Loucy (cell line): ENCODE measurements at regions not wholly inside any gene's neighbourhood (a gene's known extent, or its start where the extent isn't known, plus 50 kb on each side); places are given as distances from the start of the nearest gene placed in this dataset.
"Not testable (repeated sequence)": the region's sequence is repeated elsewhere in the genome, so short reads cannot be mapped to it uniquely, and the experiment has no call there.

Source experiments
- H2AFZ ChIP-seq: fragments of 200-600 bp; sonication (generic); 2 replicates; pipeline ENCODE4 v1.6.0; 2016; ENCODE audit warnings: antibody characterized with exemption, mild to moderate bottlenecking, low read length, moderate library complexity
- H3F3A ChIP-seq: fragments of 200-600 bp; 2 replicates; pipeline ENCODE4 v1.6.0; 2016; ENCODE audit warnings: antibody characterized with exemption, low read depth, mild to moderate bottlenecking
- H3K27me3 ChIP-seq: fragments of 200-600 bp; sonication (generic); 2 replicates; pipeline ENCODE4 v1.6.1; 2014; ENCODE audit warnings: low read length, mild to moderate bottlenecking; ENCODE audit not compliant: insufficient read depth, poor library complexity, severe bottlenecking
- H3K36me3 ChIP-seq: fragments of 200-600 bp; sonication (generic); 2 replicates; pipeline ENCODE4 v1.6.1; 2016; ENCODE audit warnings: low read length; ENCODE audit not compliant: insufficient read depth
- H3K4me1 ChIP-seq: fragments of 200-600 bp; sonication (generic); 2 replicates; pipeline ENCODE4 v1.5.1; 2014; ENCODE audit warnings: low read length, mild to moderate bottlenecking; ENCODE audit not compliant: insufficient read depth, poor library complexity, severe bottlenecking
- H3K4me2 ChIP-seq: fragments of 200-600 bp; sonication (generic); 2 replicates; pipeline ENCODE4 v1.6.0; 2014; ENCODE audit warnings: antibody characterized with exemption, low read length, low read depth, mild to moderate bottlenecking; ENCODE audit not compliant: poor library complexity, severe bottlenecking
- H3K4me3 ChIP-seq: fragments of 200-600 bp; sonication (generic); 2 replicates; pipeline ENCODE4 v1.5.1; 2014; ENCODE audit warnings: low read length, mild to moderate bottlenecking, mixed read lengths; ENCODE audit not compliant: poor library complexity, severe bottlenecking
- H3K79me2 ChIP-seq: fragments of 200-600 bp; sonication (generic); 2 replicates; pipeline ENCODE4 v1.6.1; 2014; ENCODE audit warnings: low read length; ENCODE audit not compliant: insufficient read depth
- H3K9ac ChIP-seq: fragments of 200-600 bp; sonication (generic); 2 replicates; pipeline ENCODE4 v1.6.0; 2014; ENCODE audit warnings: mild to moderate bottlenecking, low read depth, low read length, moderate library complexity; ENCODE audit not compliant: poor library complexity, severe bottlenecking
- H3K9me2 ChIP-seq: fragments of 200-600 bp; sonication (generic); replicated peaks from 2 replicates; pipeline ENCODE4 v1.6.1; 2016; ENCODE audit warnings: low read depth, low read length, mixed read lengths
- H3K9me3 ChIP-seq: fragments of 200-600 bp; sonication (generic); 2 replicates; pipeline ENCODE4 v1.6.1; 2014; ENCODE audit warnings: mild to moderate bottlenecking, antibody characterized with exemption, low read length, low read depth; ENCODE audit not compliant: insufficient read depth
- H4K20me1 ChIP-seq: fragments of 200-600 bp; sonication (generic); 2 replicates; pipeline ENCODE4 v1.6.0; 2014; ENCODE audit warnings: antibody characterized with exemption, low read length, mild to moderate bottlenecking; ENCODE audit not compliant: insufficient read depth, poor library complexity, severe bottlenecking
- CTCF ChIP-seq: fragments of 200-600 bp; sonication (generic); conservative IDR thresholded peaks from 2 replicates; pipeline ENCODE4 v1.5.1; 2014; ENCODE audit warnings: mild to moderate bottlenecking, antibody characterized with exemption, low read length
- EZH2phosphoT487 ChIP-seq: fragments of 200-600 bp; IDR thresholded peaks from 2 replicates; pipeline ENCODE4 v1.6.1; 2018; ENCODE audit warnings: antibody characterized with exemption, mild to moderate bottlenecking, moderate library complexity, borderline replicate concordance

- Histone ChIP-seq H4K20me1 (no peaks in the 10 kb centered on the region), H3K9me2 (no peaks in the 10 kb centered on the region), H2AFZ (no peak overlapping the region), H3K4me2 (no peak overlapping the region), H3F3A (no peaks in the 10 kb centered on the region), H3K9me3 (no peaks in the 10 kb centered on the region), H3K9ac (no peak overlapping the region), H3K27me3 (no peaks in the 10 kb centered on the region), H3K36me3 (no peaks in the 10 kb centered on the region), H3K4me3 (no peak overlapping the region), H3K4me1 (no peaks in the 10 kb centered on the region), H3K79me2 (no peaks in the 10 kb centered on the region)
- no peak for TF ChIP-seq CTCF
- TF ChIP-seq EZH2phosphoT487: no peak
Observed at GRCh38 chr11:22115470-22116029, 77.3 kb upstream of the ANO5 start.

- H3F3A ChIP-seq, H3K4me1 ChIP-seq, H3K9me3 ChIP-seq, H3K9me2 ChIP-seq, H3K4me3 ChIP-seq, H3K27me3 ChIP-seq, H3K4me2 ChIP-seq, H4K20me1 ChIP-seq, H3K9ac ChIP-seq, H3K36me3 ChIP-seq, H2AFZ ChIP-seq, H3K79me2 ChIP-seq: not testable (repeated sequence)
Observed at GRCh38 chr11:22127981-22128380, 64.9 kb upstream of the ANO5 start.

GRCh38 chr11:22130462-22131053, 62.3 kb upstream of the ANO5 start:
- no peaks in the 10 kb centered on the region for H3K9me2 ChIP-seq

More at GRCh38 chr11:22130462-22131053, 62.3 kb upstream of the ANO5 start:
- H3K79me2 ChIP-seq: no peaks in the 10 kb centered on the region
- no peak overlapping the region for H2AFZ ChIP-seq
- H3F3A ChIP-seq: no peaks in the 10 kb centered on the region
- peaks cover 2% of the 10 kb centered on the region; the same call in 1 of the 2 replicates for H3K9me3 ChIP-seq
- no peak overlapping the region for H3K4me2 ChIP-seq
- H3K9ac ChIP-seq: no peak overlapping the region
- no peaks in the 10 kb centered on the region for H3K27me3 ChIP-seq
- no peaks in the 10 kb centered on the region for H4K20me1 ChIP-seq
- H3K4me1 ChIP-seq: no peaks in the 10 kb centered on the region
- TF ChIP-seq CTCF: peak; percentile 54
- TF ChIP-seq EZH2phosphoT487: no peak
- H3K36me3 ChIP-seq: no peaks in the 10 kb centered on the region
- H3K4me3 ChIP-seq: no peak overlapping the region
